Vagina (tissue), 2 donors: ENCODE measurements at regions not wholly inside any gene's neighbourhood (a gene's known extent, or its start where the extent isn't known, plus 50 kb on each side); places are given as distances from the start of the nearest gene placed in this dataset.

Experiments
- DNase-seq, 2 donors: peaks; one replicate each; pipeline ENCODE4 v3.0.0-alpha.2; 2017; ENCODE audit errors: extremely low spot score in 2 of 2
- H3K27ac ChIP-seq: fragments of 200-600 bp; sonication (generic); one replicate; pipeline ENCODE4 v1.5.1; 2019
- H3K27me3 ChIP-seq: fragments of 200-600 bp; sonication (generic); one replicate; pipeline ENCODE4 v1.5.1; 2019
- H3K36me3 ChIP-seq, 2 donors: fragments of 200-600 bp; sonication (generic); one replicate each; pipeline ENCODE4 v1.5.1; 2017 to 2019
- H3K4me1 ChIP-seq: fragments of 200-600 bp; sonication (generic); one replicate; pipeline ENCODE4 v1.5.1; 2019
- H3K4me3 ChIP-seq, 2 donors: fragments of 200-600 bp; sonication (generic); 1 replicate in 1 of 2; 2 replicates in 1 of 2; pipeline ENCODE4 v1.5.1; 2016 to 2019
- H3K9me3 ChIP-seq: fragments of 200-600 bp; sonication (generic); one replicate; pipeline ENCODE4 v1.5.1; 2019
- POLR2A ChIP-seq, 2 donors: fragments of 450-650 bp; IDR thresholded peaks; one replicate each; pipeline ENCODE4 v1.6.1; 2017; ENCODE audit warnings: antibody characterized with exemption in 2 of 2, mild to moderate bottlenecking in 2 of 2, moderate library complexity in 2 of 2
- POLR2AphosphoS5 ChIP-seq, 2 donors: sonication (generic); formaldehyde crosslinking; IDR thresholded peaks; one replicate each; pipeline ENCODE4 v1.9.0; 2017; ENCODE audit warnings: antibody characterized with exemption in 2 of 2, mild to moderate bottlenecking in 2 of 2, low read depth in 1 of 2; ENCODE audit not compliant: insufficient read depth in 1 of 2
- intact Hi-C: fragments of 100-400 bp; cut with DNase I; formaldehyde crosslinking; loops from one replicate; pipeline ENCODE4 v1.15.1; 2023
- TF ChIP-seq, protein P1 (sequence below), 3 experiments: fragments of 450-650 bp in 2 of 3; fragments of 200-600 bp in 1 of 3; sonication (generic) in 1 of 3; IDR thresholded peaks; one replicate each; pipeline ENCODE4 v1.5.1; 2017 to 2019; ENCODE audit warnings: antibody characterized with exemption in 3 of 3, mild to moderate bottlenecking in 2 of 3, moderate library complexity in 2 of 3

DNA sequence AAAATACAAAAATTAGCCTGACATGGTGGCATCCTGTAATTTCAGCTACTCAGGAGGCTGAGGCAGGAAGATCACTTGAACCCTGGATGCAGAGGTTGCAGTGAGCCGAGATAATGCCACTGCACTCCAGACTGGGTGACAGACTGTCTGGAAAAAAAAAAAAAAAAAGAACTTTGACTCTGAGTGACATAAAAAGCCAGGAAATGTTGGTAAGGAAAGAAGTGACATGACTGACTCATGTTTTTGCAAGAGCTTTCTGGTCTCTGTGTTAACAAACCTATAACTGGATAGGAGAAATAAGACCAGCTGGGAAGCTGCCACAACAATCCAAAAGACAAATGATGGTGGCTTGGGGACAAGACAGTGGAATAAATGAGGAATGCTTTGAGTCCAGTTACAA is 272.1 kb downstream of the HINT1 start:
- intact Hi-C loops = no loop called here
- H3K36me3 ChIP-seq = no peaks in the 10 kb centered on the region
- H3K27ac ChIP-seq = no peak overlapping the region
- TF ChIP-seq POLR2A (IDR thresholded peaks at IDR 0.05) (no peak), POLR2AphosphoS5 (IDR thresholded peaks at IDR 0.05; ENCODE audit: insufficient read depth in 1 of 2, low read depth in 1 of 2) (no peak)
- TF ChIP-seq, protein P1, sequence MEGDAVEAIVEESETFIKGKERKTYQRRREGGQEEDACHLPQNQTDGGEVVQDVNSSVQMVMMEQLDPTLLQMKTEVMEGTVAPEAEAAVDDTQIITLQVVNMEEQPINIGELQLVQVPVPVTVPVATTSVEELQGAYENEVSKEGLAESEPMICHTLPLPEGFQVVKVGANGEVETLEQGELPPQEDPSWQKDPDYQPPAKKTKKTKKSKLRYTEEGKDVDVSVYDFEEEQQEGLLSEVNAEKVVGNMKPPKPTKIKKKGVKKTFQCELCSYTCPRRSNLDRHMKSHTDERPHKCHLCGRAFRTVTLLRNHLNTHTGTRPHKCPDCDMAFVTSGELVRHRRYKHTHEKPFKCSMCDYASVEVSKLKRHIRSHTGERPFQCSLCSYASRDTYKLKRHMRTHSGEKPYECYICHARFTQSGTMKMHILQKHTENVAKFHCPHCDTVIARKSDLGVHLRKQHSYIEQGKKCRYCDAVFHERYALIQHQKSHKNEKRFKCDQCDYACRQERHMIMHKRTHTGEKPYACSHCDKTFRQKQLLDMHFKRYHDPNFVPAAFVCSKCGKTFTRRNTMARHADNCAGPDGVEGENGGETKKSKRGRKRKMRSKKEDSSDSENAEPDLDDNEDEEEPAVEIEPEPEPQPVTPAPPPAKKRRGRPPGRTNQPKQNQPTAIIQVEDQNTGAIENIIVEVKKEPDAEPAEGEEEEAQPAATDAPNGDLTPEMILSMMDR (IDR thresholded peaks at IDR 0.05) = no peak
- no peak for DNase-seq
- no peaks in the 10 kb centered on the region for H3K9me3 ChIP-seq
- no peak overlapping the region for H3K4me3 ChIP-seq
- no peaks in the 10 kb centered on the region for H3K27me3 ChIP-seq
- H3K4me1 ChIP-seq = no peaks in the 10 kb centered on the region

DNA sequence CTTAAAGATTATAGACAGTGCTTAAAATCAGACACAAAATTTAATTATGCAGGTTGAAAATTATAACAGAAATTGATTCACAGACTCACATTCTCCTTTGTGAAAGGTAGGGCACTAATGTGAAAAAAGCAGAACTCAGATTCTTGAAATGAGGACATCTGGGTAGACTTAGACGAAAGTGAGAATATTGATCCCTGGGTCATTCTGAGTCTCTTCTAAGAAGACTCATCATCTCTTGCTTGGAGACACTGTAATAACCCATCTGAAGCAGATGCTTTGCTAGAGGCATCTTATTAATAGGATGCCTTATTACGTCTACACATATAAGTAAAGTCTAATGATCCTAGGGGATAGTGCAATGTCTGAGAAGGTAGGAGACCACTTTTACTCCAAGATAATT is 274.4 kb downstream of the HINT1 start:
- intact Hi-C loops = no loop called here
- Histone ChIP-seq H3K4me3 (no peak overlapping the region), H3K27ac (no peak overlapping the region), H3K4me1 (peaks cover 1% of the 10 kb centered on the region), H3K9me3 (no peaks in the 10 kb centered on the region), H3K36me3 (no peaks in the 10 kb centered on the region), H3K27me3 (no peaks in the 10 kb centered on the region)
- TF ChIP-seq, protein P1 (IDR thresholded peaks at IDR 0.05) = no peak
- TF ChIP-seq POLR2A (IDR thresholded peaks at IDR 0.05) (no peak), POLR2AphosphoS5 (IDR thresholded peaks at IDR 0.05; ENCODE audit: insufficient read depth in 1 of 2, low read depth in 1 of 2) (no peak)
- no peak for DNase-seq

DNA sequence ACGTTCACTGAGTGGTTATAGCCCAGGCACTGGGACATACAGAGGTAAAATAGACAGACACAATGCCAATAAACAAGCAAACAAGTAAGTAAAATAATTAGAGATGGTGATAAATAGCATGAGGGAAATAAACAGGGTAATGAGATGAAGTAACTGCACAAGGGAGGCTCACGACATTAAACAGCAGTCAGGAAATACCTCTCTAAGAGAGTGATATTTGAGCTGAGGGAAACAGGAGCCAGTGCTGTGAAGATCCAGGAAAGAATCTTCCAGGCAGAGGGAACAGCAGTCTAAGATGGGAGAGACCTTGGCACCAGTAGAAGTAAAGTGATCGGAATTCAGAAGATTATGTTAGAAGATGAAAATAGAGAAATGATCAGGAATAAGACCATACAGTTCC is 279.4 kb downstream of the HINT1 start:
- Histone ChIP-seq H3K9me3 (no peaks in the 10 kb centered on the region), H3K27me3 (no peaks in the 10 kb centered on the region), H3K36me3 (no peaks in the 10 kb centered on the region), H3K4me3 (no peak overlapping the region), H3K27ac (no peak overlapping the region), H3K4me1 (peaks cover 13% of the 10 kb centered on the region)
- no peak for DNase-seq
- intact Hi-C loops = no loop called here
- no peak for TF ChIP-seq POLR2A (IDR thresholded peaks at IDR 0.05)
- TF ChIP-seq, protein P1 (IDR thresholded peaks at IDR 0.05) = no peak
- TF ChIP-seq POLR2AphosphoS5 (IDR thresholded peaks at IDR 0.05; ENCODE audit: insufficient read depth in 1 of 2, low read depth in 1 of 2) = no peak

DNA sequence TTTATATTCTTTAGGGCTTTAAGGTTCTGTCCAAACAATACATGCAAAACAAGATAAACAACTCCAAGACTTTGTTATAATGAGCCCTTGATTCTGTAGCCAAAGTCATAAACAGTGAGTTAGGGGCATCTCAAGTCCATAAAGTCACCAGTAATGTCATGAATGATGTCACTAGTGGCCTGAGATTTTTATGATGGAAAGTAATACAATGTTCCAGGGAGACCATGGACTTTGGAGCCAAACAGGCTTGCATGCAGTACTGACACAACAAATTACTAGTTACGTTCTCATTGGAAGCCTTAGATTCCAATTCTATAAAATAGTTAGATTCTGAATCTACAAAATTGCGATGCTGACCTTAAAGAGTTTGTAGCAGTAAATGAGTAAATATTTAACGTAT is 280.0 kb downstream of the HINT1 start:
- Histone ChIP-seq H3K27me3 (no peaks in the 10 kb centered on the region), H3K4me1 (peaks cover 13% of the 10 kb centered on the region), H3K36me3 (no peaks in the 10 kb centered on the region), H3K9me3 (no peaks in the 10 kb centered on the region), H3K4me3 (no peak overlapping the region), H3K27ac (no peak overlapping the region)
- no peak for TF ChIP-seq POLR2A (IDR thresholded peaks at IDR 0.05)
- TF ChIP-seq POLR2AphosphoS5 (IDR thresholded peaks at IDR 0.05; ENCODE audit: insufficient read depth in 1 of 2, low read depth in 1 of 2) = no peak
- TF ChIP-seq, protein P1 (IDR thresholded peaks at IDR 0.05) = no peak
- intact Hi-C loops = no loop called here
- no peak for DNase-seq

DNA sequence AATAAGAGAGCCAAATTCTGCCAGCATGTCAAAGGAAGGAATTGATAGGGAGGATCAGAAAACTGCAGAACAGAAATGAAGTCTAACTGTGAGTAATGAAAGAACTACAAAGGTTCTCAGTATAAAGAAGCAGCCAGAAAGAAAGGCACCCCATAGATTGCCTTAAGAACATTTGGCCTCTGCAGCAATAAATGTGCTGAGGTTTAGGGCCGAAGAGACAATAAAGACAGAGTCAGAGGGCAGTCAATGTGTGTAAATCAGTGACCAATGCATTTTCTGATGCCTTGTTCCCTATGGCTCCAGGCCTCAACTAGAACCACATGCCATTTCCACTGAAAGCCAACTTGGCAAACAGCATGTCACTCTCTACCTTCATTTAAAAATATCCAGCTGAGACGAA is 281.0 kb downstream of the HINT1 start:
- H3K27me3 ChIP-seq = no peaks in the 10 kb centered on the region

More for the DNA sequence above, 281.0 kb downstream of the HINT1 start:
- DNase-seq = no peak
- Histone ChIP-seq H3K4me3 (no peak overlapping the region), H3K36me3 (no peaks in the 10 kb centered on the region), H3K27ac (no peak overlapping the region), H3K9me3 (no peaks in the 10 kb centered on the region), H3K4me1 (peaks cover 13% of the 10 kb centered on the region)
- TF ChIP-seq, protein P1 (IDR thresholded peaks at IDR 0.05) = no peak
- TF ChIP-seq POLR2A (IDR thresholded peaks at IDR 0.05) (no peak), POLR2AphosphoS5 (IDR thresholded peaks at IDR 0.05; ENCODE audit: insufficient read depth in 1 of 2, low read depth in 1 of 2) (no peak)
- intact Hi-C loops = no loop called here
